Effector memory CD8-positive, alpha-beta T cell (primary cell): ENCODE measurements at regions not wholly inside any gene's neighbourhood (a gene's known extent, or its start where the extent isn't known, plus 50 kb on each side); places are given as distances from the start of the nearest gene placed in this dataset.
A peak's percentile ranks its signal among the peaks of the same experiment; 100 is the strongest.

Experiments used
- ATAC-seq: fragments of 150-1000 bp; cut with Tn5 transposase; replicated peaks from 2 replicates; pipeline ENCODE4 v1.10.0; 2021; ENCODE audit warnings: mild to moderate bottlenecking, moderate library complexity
- DNase-seq, 3 experiments: peaks; one replicate each; pipeline ENCODE4 v3.0.0; 2021
- H3K27ac Mint-ChIP-seq, 2 donors: one replicate each; pipeline ENCODE4 v1.8.0; 2022; ENCODE audit warnings: mild to moderate bottlenecking in 2 of 2, mixed read lengths in 2 of 2, moderate library complexity in 2 of 2
- H3K27me3 Mint-ChIP-seq, 2 donors: one replicate each; pipeline ENCODE4 v1.8.0; 2022; ENCODE audit warnings: mixed read lengths in 2 of 2
- H3K36me3 Mint-ChIP-seq: one replicate; pipeline ENCODE4 v1.8.0; 2022; ENCODE audit warnings: mild to moderate bottlenecking, moderate library complexity, mixed read lengths; ENCODE audit not compliant: insufficient read depth
- H3K4me1 Mint-ChIP-seq, 2 donors: one replicate each; pipeline ENCODE4 v1.8.0; 2022; ENCODE audit warnings: low read depth in 2 of 2, mixed read lengths in 2 of 2
- H3K4me3 Mint-ChIP-seq, 2 donors: one replicate each; pipeline ENCODE4 v1.8.0; 2022; ENCODE audit warnings: mild to moderate bottlenecking in 2 of 2, mixed read lengths in 2 of 2, moderate library complexity in 2 of 2
- H3K9me3 Mint-ChIP-seq, 2 donors: one replicate each; pipeline ENCODE4 v1.8.0; 2022; ENCODE audit warnings: mixed read lengths in 2 of 2

- Mint-ChIP-seq H3K36me3 (no peaks in the 10 kb centered on the region), H3K27me3 (peaks cover 0 to 16% of the 10 kb centered on the region in 2 donors), H3K4me1 (no peaks in the 10 kb centered on the region), H3K27ac (no peak overlapping the region), H3K9me3 (no peaks in the 10 kb centered on the region), H3K4me3 (no peak overlapping the region)
- ATAC-seq (no peak), DNase-seq (no peak)
These were observed 95.5 kb downstream of the NHLRC3 start for GRCh38 chr13:39133781-39134180.

DNA sequence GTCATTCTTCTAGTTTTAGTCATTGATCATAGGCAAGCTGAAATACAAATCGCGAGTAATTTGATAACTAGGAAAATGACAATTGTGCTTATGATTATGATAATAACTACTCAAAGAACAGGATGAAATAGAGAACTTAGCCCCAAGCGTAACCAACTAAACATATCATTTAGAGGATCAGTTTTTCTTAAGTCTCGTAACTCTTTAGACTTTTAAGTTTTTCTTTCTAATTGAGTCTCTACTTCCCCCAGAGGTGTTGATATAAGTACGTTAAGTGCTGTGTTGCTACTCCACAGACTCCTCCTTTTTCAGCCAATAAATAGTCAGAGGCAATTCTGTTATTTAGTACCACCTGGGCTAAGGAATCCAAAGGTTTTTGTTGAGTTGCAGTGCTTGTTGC lies 96.3 kb downstream of the NHLRC3 start:
- Mint-ChIP-seq H3K9me3 (no peaks in the 10 kb centered on the region), H3K27me3 (peaks cover 0 to 11% of the 10 kb centered on the region in 2 donors), H3K27ac (no peak overlapping the region), H3K4me1 (no peaks in the 10 kb centered on the region), H3K4me3 (no peak overlapping the region), H3K36me3 (no peaks in the 10 kb centered on the region)
- ATAC-seq = no peak
- DNase-seq = no peak

DNA sequence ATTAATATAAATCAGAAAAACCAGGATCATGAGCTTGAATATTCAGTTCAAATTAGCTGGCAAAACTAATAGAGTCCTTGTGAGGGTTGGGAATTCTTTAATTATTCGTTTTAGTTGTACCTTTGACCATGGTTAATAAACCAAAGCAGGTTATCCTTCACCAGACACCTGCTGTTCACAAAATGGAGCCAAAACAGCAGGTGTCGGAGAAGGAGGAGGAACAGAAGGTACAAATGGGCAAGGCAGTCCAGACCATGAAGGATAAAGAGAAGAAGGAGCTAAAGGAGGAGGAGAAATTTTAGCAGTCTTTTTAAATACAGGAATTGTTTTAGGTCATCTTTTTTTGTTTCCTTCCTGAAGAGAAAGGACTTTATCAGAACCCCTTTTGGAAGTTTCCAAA lies 106.1 kb downstream of the NHLRC3 start:
- no peak for ATAC-seq
- H3K4me1 Mint-ChIP-seq = peaks cover 0 to 5% of the 10 kb centered on the region in 2 donors
- H3K27ac Mint-ChIP-seq = no peak overlapping the region
- no peak for DNase-seq
- peaks cover 20 to 42% of the 10 kb centered on the region in 2 donors for H3K27me3 Mint-ChIP-seq
- H3K9me3 Mint-ChIP-seq = no peaks in the 10 kb centered on the region
- H3K36me3 Mint-ChIP-seq = no peaks in the 10 kb centered on the region
- no peak overlapping the region for H3K4me3 Mint-ChIP-seq

GRCh38 chr13:39144941-39145533 lies 106.8 kb downstream of the NHLRC3 start:
- peaks cover 0 to 5% of the 10 kb centered on the region in 2 donors for H3K4me1 Mint-ChIP-seq
- no peak for DNase-seq
- ATAC-seq = no peak
- H3K27me3 Mint-ChIP-seq = peaks cover 20 to 42% of the 10 kb centered on the region in 2 donors
- H3K36me3 Mint-ChIP-seq = no peaks in the 10 kb centered on the region
- H3K4me3 Mint-ChIP-seq = no peak overlapping the region
- no peaks in the 10 kb centered on the region for H3K9me3 Mint-ChIP-seq
- no peak overlapping the region for H3K27ac Mint-ChIP-seq

DNA sequence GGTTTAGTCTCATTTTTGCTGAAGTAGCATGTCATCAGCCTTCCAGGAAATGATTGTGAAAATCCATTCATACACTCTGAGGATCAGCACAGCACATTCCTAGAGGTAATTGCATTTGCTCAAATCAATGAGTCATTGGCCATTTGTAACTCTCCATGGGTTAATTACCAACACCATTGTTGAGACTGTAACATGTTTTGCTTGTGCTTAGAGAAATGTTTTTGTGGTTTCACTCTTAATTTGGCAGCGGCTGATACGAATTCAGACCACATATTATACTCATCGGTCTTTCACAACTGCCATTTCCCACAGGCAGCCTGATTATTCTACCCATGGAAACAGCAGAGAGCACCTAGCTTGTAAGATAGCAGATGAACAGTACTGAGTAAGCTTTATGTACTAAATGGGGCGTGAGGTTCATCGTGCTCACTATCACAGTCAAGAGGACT lies 110.3 kb downstream of the NHLRC3 start:
- no peak for DNase-seq
- ATAC-seq = no peak
- Mint-ChIP-seq H3K36me3 (no peaks in the 10 kb centered on the region), H3K27ac (no peak overlapping the region), H3K9me3 (no peaks in the 10 kb centered on the region), H3K4me3 (peak overlapping the region in 1 of 2 donors; percentile 13), H3K4me1 (peaks cover 0 to 5% of the 10 kb centered on the region in 2 donors), H3K27me3 (peaks cover 29 to 34% of the 10 kb centered on the region in 2 donors)

GRCh38 chr13:39149896-39150295 lies 111.6 kb downstream of the NHLRC3 start:
- DNase-seq (no peak), ATAC-seq (no peak)
- peaks cover 25 to 37% of the 10 kb centered on the region in 2 donors for H3K27me3 Mint-ChIP-seq
- H3K4me3 Mint-ChIP-seq = no peak overlapping the region
- H3K27ac Mint-ChIP-seq = no peak overlapping the region
- H3K4me1 Mint-ChIP-seq = peaks cover 0 to 5% of the 10 kb centered on the region in 2 donors
- H3K9me3 Mint-ChIP-seq = no peaks in the 10 kb centered on the region
- no peaks in the 10 kb centered on the region for H3K36me3 Mint-ChIP-seq

GRCh38 chr13:39154041-39154440 lies 115.8 kb downstream of the NHLRC3 start:
- Mint-ChIP-seq H3K36me3 (no peaks in the 10 kb centered on the region), H3K4me1 (no peaks in the 10 kb centered on the region), H3K9me3 (no peaks in the 10 kb centered on the region), H3K27ac (no peak overlapping the region), H3K4me3 (no peak overlapping the region), H3K27me3 (peaks cover 30 to 33% of the 10 kb centered on the region in 2 donors)
- no peak for ATAC-seq
- DNase-seq = no peak

DNA sequence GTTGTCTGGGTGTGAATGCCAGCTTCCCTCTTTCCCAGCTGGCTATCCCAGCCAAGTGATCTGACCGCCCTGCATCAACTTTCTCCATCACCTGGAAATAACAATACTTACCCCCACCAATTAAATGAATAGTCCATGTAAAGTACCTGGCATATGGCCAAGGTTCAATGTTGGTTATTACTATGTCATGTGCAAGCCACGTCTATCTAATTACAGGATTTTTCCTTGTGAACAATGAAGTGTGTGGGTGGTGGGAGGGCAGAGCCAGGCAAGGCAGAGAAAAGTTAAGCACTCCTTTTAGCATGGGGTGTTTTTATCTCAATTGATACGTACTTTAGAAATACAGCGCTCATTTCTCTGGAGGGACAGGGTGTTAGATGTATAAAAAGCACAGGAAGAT lies 121.1 kb downstream of the NHLRC3 start:
- H3K4me1 Mint-ChIP-seq = no peaks in the 10 kb centered on the region
- ATAC-seq = no peak
- H3K4me3 Mint-ChIP-seq = no peak overlapping the region
- peaks cover 19 to 20% of the 10 kb centered on the region in 2 donors for H3K27me3 Mint-ChIP-seq
- no peak overlapping the region for H3K27ac Mint-ChIP-seq
- no peaks in the 10 kb centered on the region for H3K36me3 Mint-ChIP-seq
- no peaks in the 10 kb centered on the region for H3K9me3 Mint-ChIP-seq
- no peak for DNase-seq

DNA sequence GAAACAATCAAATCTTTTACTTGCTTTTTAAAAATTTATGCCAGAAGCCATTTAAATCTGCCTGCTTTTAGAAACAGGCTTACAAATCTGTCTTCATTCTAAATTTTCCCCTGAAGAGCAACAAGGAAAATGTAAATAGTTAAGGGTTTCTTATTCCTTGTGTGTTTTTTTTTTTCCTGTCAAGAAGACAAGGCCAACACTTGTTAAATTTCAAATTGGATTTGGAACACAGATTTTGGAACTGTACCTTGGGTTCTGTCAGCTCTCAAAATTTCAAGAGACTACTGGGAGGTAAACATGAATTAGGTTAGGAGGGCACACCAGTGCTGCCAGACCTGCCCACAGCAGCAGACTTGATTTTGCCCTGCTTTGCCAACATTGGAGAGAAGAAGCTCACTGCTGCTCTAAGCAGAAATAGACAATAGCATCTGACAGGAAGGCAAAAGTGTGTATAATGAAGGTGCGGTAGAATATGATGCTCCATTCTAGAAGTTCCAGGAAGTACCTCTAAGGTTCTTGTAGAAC lies 121.7 kb downstream of the NHLRC3 start:
- Mint-ChIP-seq H3K9me3 (no peaks in the 10 kb centered on the region), H3K4me3 (no peak overlapping the region), H3K27me3 (peaks cover 18 to 20% of the 10 kb centered on the region in 2 donors), H3K27ac (no peak overlapping the region), H3K4me1 (no peaks in the 10 kb centered on the region), H3K36me3 (no peaks in the 10 kb centered on the region)
- DNase-seq (no peak), ATAC-seq (no peak)

GRCh38 chr13:39167018-39167417 lies 128.8 kb downstream of the NHLRC3 start:
- Mint-ChIP-seq H3K4me3 (no peak overlapping the region), H3K27ac (no peak overlapping the region), H3K27me3 (no peaks in the 10 kb centered on the region), H3K36me3 (no peaks in the 10 kb centered on the region), H3K4me1 (no peaks in the 10 kb centered on the region), H3K9me3 (peaks cover 0 to 7% of the 10 kb centered on the region in 2 donors)
- DNase-seq (no peak), ATAC-seq (no peak)

- Mint-ChIP-seq H3K4me1 (no peaks in the 10 kb centered on the region), H3K27me3 (no peaks in the 10 kb centered on the region), H3K4me3 (no peak overlapping the region), H3K36me3 (no peaks in the 10 kb centered on the region), H3K9me3 (peaks cover 0 to 7% of the 10 kb centered on the region in 2 donors), H3K27ac (no peak overlapping the region)
- ATAC-seq (no peak), DNase-seq (no peak)
These were observed 132.5 kb downstream of the NHLRC3 start for GRCh38 chr13:39170711-39171110.

DNA sequence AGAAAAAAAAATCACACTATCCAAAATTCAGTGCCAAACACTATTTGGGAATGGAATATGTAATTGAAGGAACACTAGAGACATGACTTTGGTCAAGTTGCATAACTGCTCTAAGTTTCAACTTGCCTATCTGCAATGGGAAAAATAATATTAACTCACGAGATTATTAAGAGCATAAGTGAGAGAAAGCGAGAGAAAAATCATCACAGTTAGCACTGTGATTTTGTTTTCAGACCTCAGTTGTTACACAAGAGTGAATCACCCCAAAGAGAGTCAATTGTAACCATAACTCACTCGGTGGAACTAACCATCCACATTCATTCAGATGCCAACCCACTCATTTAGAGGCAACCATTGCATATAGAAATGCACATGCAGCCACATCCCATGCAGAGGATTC lies 147.1 kb downstream of the NHLRC3 start:
- DNase-seq (no peak), ATAC-seq (no peak)
- Mint-ChIP-seq H3K27ac (no peak overlapping the region), H3K4me3 (no peak overlapping the region), H3K4me1 (no peaks in the 10 kb centered on the region), H3K36me3 (no peaks in the 10 kb centered on the region), H3K27me3 (peaks cover 0 to 4% of the 10 kb centered on the region in 2 donors), H3K9me3 (no peaks in the 10 kb centered on the region)

- Mint-ChIP-seq H3K27me3 (no peaks in the 10 kb centered on the region), H3K9me3 (no peaks in the 10 kb centered on the region), H3K27ac (no peak overlapping the region), H3K4me3 (no peak overlapping the region), H3K36me3 (no peaks in the 10 kb centered on the region), H3K4me1 (no peaks in the 10 kb centered on the region)
- DNase-seq (no peak), ATAC-seq (no peak)
These were observed 148.1 kb downstream of the NHLRC3 start for GRCh38 chr13:39186205-39186875.

- no peak overlapping the region for H3K4me3 Mint-ChIP-seq
- H3K27ac Mint-ChIP-seq = no peak overlapping the region
- ATAC-seq (no peak), DNase-seq (no peak)
- peaks cover 0 to 9% of the 10 kb centered on the region in 2 donors for H3K27me3 Mint-ChIP-seq
- no peaks in the 10 kb centered on the region for H3K9me3 Mint-ChIP-seq
- no peaks in the 10 kb centered on the region for H3K36me3 Mint-ChIP-seq
- no peaks in the 10 kb centered on the region for H3K4me1 Mint-ChIP-seq
These were observed 151.5 kb downstream of the NHLRC3 start for GRCh38 chr13:39189778-39190177.
